Suprapubic skin (tissue), 4 donors: ENCODE measurements at regions not wholly inside any gene's neighbourhood (a gene's known extent, or its start where the extent isn't known, plus 50 kb on each side); places are given as distances from the start of the nearest gene placed in this dataset.
"Not testable (repeated sequence)": the region's sequence is repeated elsewhere in the genome, so short reads cannot be mapped to it uniquely, and the experiment has no call there.

Experiments
- DNase-seq, 2 donors: peaks; one replicate each; pipeline ENCODE4 v3.0.0-alpha.2; 2019; ENCODE audit warnings: low spot score in 2 of 2
- H3K27ac ChIP-seq: fragments of 200-600 bp; sonication (generic); one replicate; pipeline ENCODE4 v1.5.1; 2019
- H3K27me3 ChIP-seq: fragments of 200-600 bp; sonication (generic); one replicate; pipeline ENCODE4 v1.5.1; 2019
- H3K36me3 ChIP-seq: fragments of 200-600 bp; sonication (generic); one replicate; pipeline ENCODE4 v1.5.1; 2019
- H3K4me1 ChIP-seq: fragments of 200-600 bp; sonication (generic); one replicate; pipeline ENCODE4 v1.5.1; 2019
- H3K4me3 ChIP-seq: fragments of 200-600 bp; sonication (generic); one replicate; pipeline ENCODE4 v1.5.1; 2019; ENCODE audit warnings: mild to moderate bottlenecking
- H3K9me3 ChIP-seq: fragments of 200-600 bp; sonication (generic); one replicate; pipeline ENCODE4 v1.5.1; 2019
- EP300 ChIP-seq: sonication (generic); formaldehyde crosslinking; IDR thresholded peaks from one replicate; pipeline ENCODE4 v1.6.1; 2017; ENCODE audit warnings: antibody characterized with exemption
- POLR2A ChIP-seq, 2 donors: fragments of 450-650 bp; IDR thresholded peaks; one replicate each; pipeline ENCODE4 v1.6.1; 2017; ENCODE audit warnings: antibody characterized with exemption in 2 of 2, mild to moderate bottlenecking in 2 of 2, moderate library complexity in 2 of 2
- POLR2AphosphoS5 ChIP-seq, 3 donors: sonication (generic); formaldehyde crosslinking; IDR thresholded peaks; one replicate each; pipeline ENCODE4 v1.6.1; 2017; ENCODE audit warnings: antibody characterized with exemption in 3 of 3
- WGBS: methylation state at CpG from one replicate; pipeline ENCODE4 v1.1.5; 2018; 5-methylcytosine and 5-hydroxymethylcytosine counted together
- TF ChIP-seq, protein P1 (sequence below), 2 donors: fragments of 200-600 bp in 1 of 2; fragments of 450-650 bp in 1 of 2; sonication (generic) in 1 of 2; IDR thresholded peaks; one replicate each; pipeline ENCODE4 v1.5.1; 2016 to 2019; ENCODE audit warnings: antibody characterized with exemption in 2 of 2, mild to moderate bottlenecking in 1 of 2, moderate library complexity in 1 of 2

DNA sequence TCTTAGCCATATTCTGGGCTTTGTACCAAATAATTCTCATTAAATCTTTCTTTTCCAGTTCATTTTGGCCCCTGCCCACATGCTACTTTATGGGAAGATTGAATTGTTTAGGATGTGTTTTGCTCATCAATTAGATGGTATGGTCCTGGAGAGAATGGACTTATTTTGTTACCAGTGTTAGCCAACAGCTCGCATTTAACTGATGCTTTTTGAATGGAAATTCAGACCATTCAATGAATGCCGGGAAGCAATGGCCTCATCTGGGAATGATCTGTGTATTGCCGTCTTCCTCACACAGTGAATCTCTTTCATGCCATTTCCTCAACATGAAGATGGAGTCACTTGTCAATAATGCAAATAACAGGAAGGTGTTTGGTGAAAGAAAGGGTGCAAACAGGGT is 370.6 kb upstream of the PIK3R1 start:
- TF ChIP-seq EP300 (no peak), POLR2AphosphoS5 (IDR thresholded peaks at IDR 0.05) (no peak), POLR2A (IDR thresholded peaks at IDR 0.05) (no peak)
- TF ChIP-seq, protein P1, sequence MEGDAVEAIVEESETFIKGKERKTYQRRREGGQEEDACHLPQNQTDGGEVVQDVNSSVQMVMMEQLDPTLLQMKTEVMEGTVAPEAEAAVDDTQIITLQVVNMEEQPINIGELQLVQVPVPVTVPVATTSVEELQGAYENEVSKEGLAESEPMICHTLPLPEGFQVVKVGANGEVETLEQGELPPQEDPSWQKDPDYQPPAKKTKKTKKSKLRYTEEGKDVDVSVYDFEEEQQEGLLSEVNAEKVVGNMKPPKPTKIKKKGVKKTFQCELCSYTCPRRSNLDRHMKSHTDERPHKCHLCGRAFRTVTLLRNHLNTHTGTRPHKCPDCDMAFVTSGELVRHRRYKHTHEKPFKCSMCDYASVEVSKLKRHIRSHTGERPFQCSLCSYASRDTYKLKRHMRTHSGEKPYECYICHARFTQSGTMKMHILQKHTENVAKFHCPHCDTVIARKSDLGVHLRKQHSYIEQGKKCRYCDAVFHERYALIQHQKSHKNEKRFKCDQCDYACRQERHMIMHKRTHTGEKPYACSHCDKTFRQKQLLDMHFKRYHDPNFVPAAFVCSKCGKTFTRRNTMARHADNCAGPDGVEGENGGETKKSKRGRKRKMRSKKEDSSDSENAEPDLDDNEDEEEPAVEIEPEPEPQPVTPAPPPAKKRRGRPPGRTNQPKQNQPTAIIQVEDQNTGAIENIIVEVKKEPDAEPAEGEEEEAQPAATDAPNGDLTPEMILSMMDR (IDR thresholded peaks at IDR 0.05), result no peak
- H3K27me3 ChIP-seq, result no peaks in the 10 kb centered on the region

DNA sequence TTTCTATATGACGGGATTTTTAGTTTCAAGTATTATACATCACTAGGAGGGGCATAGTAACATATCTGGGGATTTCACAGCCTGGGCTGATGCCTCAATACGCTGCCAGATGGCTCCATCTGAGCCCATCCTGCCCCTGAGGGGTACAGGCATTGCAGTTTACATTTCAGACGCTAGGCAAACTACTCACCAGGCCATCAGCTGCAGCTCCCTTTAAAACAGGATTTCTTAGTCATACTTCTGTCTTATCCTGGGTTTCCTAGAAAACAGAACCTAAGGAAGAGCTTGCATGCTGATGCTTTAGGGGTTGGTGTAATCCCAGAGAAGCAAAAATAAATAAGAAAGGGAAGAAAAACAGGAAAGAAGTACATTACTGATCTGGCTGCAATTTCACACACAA is 372.8 kb upstream of the PIK3R1 start:
- no peak overlapping the region for H3K4me3 ChIP-seq
- H3K9me3 ChIP-seq, result no peaks in the 10 kb centered on the region
- DNase-seq, result no peak
- TF ChIP-seq, protein P1 (IDR thresholded peaks at IDR 0.05), result peak in 1 of 2 donors; percentile 19
- TF ChIP-seq POLR2A (IDR thresholded peaks at IDR 0.05), result no peak
- WGBS, result 61% methylated on average over 3 of the region's 3 CpGs
- no peaks in the 10 kb centered on the region for H3K27me3 ChIP-seq
- no peak overlapping the region for H3K27ac ChIP-seq
- H3K4me1 ChIP-seq, result no peaks in the 10 kb centered on the region
- no peaks in the 10 kb centered on the region for H3K36me3 ChIP-seq

More for the DNA sequence above, 370.6 kb upstream of the PIK3R1 start:
- DNase-seq, result no peak
- no peak overlapping the region for H3K27ac ChIP-seq
- H3K36me3 ChIP-seq, result no peaks in the 10 kb centered on the region
- no peaks in the 10 kb centered on the region for H3K4me1 ChIP-seq
- no peaks in the 10 kb centered on the region for H3K9me3 ChIP-seq
- WGBS, result 80% methylated on average over 3 of the region's 3 CpGs
- no peak overlapping the region for H3K4me3 ChIP-seq

DNA sequence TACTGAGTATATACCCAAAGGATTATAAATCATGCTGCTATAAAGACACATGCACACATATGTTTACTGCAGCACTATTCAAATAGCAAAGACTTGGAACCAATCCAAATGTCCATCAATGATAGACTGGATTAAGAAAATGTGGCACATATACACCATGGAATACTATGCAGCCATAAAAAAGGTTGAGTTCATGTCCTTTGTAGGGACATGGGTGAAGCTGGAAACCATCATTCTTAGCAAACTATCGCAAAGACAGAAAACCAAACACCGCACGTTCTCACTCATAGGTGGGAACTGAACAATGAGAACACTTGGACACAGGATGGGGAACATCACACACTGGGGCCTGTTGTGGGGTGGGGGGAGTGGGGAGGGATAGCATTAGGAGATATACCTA is 378.3 kb upstream of the PIK3R1 start:
- not testable (repeated sequence) for H3K36me3 ChIP-seq, H3K4me3 ChIP-seq, H3K4me1 ChIP-seq, H3K27ac ChIP-seq, H3K9me3 ChIP-seq, H3K27me3 ChIP-seq, DNase-seq
- 99% methylated on average over 3 of the region's 3 CpGs for WGBS

DNA sequence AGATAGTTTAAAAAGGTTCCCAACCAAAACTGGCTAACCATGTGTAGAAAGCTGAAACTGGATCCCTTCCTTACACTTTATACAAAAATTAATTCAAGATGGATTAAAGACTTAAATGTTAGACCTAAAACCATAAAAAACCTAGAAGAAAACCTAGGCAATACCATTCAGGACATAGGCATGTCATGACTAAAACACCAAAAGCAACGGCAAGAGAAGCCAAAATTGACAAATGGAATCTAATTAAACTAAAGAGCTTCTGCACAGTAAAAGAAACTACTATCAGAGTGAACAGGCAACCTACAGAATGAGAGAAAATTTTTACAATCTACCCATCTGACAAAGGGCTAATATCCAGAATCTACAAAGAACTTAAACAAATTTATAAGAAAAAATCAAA is 379.1 kb upstream of the PIK3R1 start:
- WGBS, result 54% methylated on average over 1 of the region's 1 CpG
- not testable (repeated sequence) for DNase-seq, H3K36me3 ChIP-seq, H3K27me3 ChIP-seq, H3K9me3 ChIP-seq, H3K4me1 ChIP-seq, H3K4me3 ChIP-seq, H3K27ac ChIP-seq

DNA sequence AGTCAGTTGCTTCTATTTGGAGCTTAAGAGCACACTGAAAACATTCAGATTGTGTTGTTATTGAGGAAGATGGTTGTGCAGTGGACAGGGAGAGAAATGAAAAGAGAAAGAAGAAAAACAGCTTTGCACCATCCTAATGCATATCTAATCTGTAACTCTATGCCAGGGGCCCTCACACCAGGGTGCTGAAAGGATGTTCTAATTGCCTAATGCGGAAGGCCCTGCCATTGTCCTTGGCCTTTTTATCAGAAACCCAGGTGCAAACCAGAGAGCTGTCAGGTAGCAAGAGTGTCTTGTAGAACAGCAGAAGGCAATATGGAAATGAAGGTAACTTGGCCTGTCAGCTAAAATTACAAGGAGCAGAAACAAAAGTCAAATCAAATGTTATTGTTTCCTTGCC is 384.5 kb upstream of the PIK3R1 start:
- TF ChIP-seq, protein P1 (IDR thresholded peaks at IDR 0.05), result no peak
- TF ChIP-seq POLR2A (IDR thresholded peaks at IDR 0.05) (no peak), EP300 (no peak), POLR2AphosphoS5 (IDR thresholded peaks at IDR 0.05) (no peak)
- WGBS, result 100% methylated on average over 1 of the region's 1 CpG
- no peak for DNase-seq
- Histone ChIP-seq H3K36me3 (no peaks in the 10 kb centered on the region), H3K4me1 (peaks cover 4% of the 10 kb centered on the region), H3K27me3 (no peaks in the 10 kb centered on the region), H3K9me3 (no peaks in the 10 kb centered on the region), H3K4me3 (no peak overlapping the region), H3K27ac (no peak overlapping the region)

DNA sequence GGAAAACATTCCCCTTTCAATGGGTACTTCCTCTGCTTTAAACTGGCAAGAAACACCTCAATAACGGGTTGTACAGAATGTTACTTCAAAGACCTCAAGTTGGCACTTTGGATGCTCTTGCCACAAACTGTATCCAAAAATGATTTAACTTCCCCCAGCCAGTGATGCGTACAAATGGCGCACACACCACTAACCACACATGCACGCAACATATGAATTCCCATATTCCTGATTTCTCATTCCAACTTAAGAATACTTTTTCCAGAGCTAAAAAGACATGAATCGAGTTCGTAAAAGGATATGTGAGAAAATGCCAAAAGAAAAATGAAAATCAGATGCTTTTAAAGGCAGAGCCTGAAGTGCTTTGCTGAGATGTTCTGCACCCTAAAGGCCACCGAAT is 388.0 kb upstream of the PIK3R1 start:
- no peak for DNase-seq
- 81% methylated on average over 7 of the region's 7 CpGs for WGBS
- TF ChIP-seq EP300, result no peak
- TF ChIP-seq POLR2AphosphoS5 (IDR thresholded peaks at IDR 0.05), result no peak
- TF ChIP-seq POLR2A (IDR thresholded peaks at IDR 0.05), result no peak
- TF ChIP-seq, protein P1 (IDR thresholded peaks at IDR 0.05), result no peak
- no peaks in the 10 kb centered on the region for H3K9me3 ChIP-seq
- H3K27me3 ChIP-seq, result no peaks in the 10 kb centered on the region
- H3K4me3 ChIP-seq, result no peak overlapping the region
- H3K36me3 ChIP-seq, result no peaks in the 10 kb centered on the region
- peaks cover 4% of the 10 kb centered on the region for H3K4me1 ChIP-seq
- H3K27ac ChIP-seq, result no peak overlapping the region
